ENCODE measurements at regions not wholly inside any gene's neighbourhood (a gene's known extent, or its start where the extent isn't known, plus 50 kb on each side); places are given as distances from the start of the nearest gene placed in this dataset.

DNA sequence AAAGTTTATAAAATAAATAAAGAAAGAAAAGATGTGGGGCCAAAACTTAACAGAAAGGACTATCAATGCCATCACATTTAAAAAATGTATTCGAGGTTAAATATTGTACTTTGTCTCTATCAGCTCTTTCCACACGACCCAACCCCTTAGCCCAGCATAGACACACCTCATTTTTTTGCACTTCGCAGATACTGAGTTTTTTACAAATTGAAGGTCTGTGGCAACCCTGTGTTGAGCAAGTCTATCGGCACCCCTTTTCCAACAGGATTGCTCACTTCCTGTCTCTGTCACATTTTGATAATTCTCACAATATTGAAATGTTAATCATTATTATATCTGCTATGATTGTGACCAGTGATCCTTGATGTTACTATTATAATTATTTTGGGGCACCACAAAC is 151.6 kb upstream of the TBX20 start:
- TF ChIP-seq Cebpa-rat (IDR thresholded peaks at IDR 0.05): no peak
- Histone ChIP-seq H3K27me3 (no peaks in the 10 kb centered on the region), H3K9me3 (no peaks in the 10 kb centered on the region), H3K27ac (peak overlapping the region; percentile 27; the same call in 1 of the 2 replicates), H3K9ac (no peak overlapping the region; the same call in 1 of the 2 replicates), H3K4me3 (no peak overlapping the region), H4K20me1 (no peaks in the 10 kb centered on the region), H3K36me3 (no peaks in the 10 kb centered on the region), H3K4me1 (peaks cover 27% of the 10 kb centered on the region), H3K4me2 (peak overlapping the region; percentile 70)

- peaks cover 23% of the 10 kb centered on the region for H3K4me1 ChIP-seq
- H3K9me3 ChIP-seq: no peaks in the 10 kb centered on the region
- H3K27me3 ChIP-seq: no peaks in the 10 kb centered on the region
- no peak overlapping the region for H3K4me3 ChIP-seq
- no peaks in the 10 kb centered on the region for H3K36me3 ChIP-seq
- no peak overlapping the region for H3K4me2 ChIP-seq
- H3K27ac ChIP-seq: no peak overlapping the region
- no peak for TF ChIP-seq Cebpa-rat (IDR thresholded peaks at IDR 0.05)
- no peak overlapping the region for H3K9ac ChIP-seq
- H4K20me1 ChIP-seq: no peaks in the 10 kb centered on the region
Measured at GRCh38 chr7:35401217-35401879, 147.4 kb upstream of the TBX20 start.

- Histone ChIP-seq H3K4me2 (no peak overlapping the region), H3K4me1 (peaks cover 8% of the 10 kb centered on the region), H3K9me3 (no peaks in the 10 kb centered on the region), H3K9ac (no peak overlapping the region), H3K36me3 (no peaks in the 10 kb centered on the region), H3K4me3 (no peak overlapping the region), H3K27ac (no peak overlapping the region), H4K20me1 (no peaks in the 10 kb centered on the region), H3K27me3 (no peaks in the 10 kb centered on the region)
- no peak for TF ChIP-seq Cebpa-rat (IDR thresholded peaks at IDR 0.05)
Measured at GRCh38 chr7:35399840-35400239, 145.9 kb upstream of the TBX20 start.

DNA sequence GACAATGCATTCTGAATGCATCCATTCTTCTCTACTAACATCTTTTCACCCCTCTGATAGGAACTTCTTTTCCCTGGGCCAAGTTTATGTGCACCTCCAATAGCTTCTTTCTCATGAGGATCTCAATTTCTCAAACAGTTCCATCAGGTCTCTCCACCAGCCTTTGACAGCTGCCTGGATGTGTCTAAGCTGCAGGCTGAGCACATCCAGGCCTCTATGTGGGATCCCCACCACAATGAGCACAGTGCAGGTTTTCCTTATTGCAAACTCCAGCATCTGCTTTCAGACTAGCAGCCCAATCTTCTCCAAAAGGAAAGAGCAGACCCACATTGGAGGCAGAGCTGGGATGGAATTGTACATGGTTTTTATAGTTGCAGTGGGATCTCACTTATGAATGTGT is 145.3 kb upstream of the TBX20 start:
- Histone ChIP-seq H3K27ac (no peak overlapping the region), H3K9me3 (no peaks in the 10 kb centered on the region), H3K27me3 (no peaks in the 10 kb centered on the region), H3K4me1 (peaks cover 2% of the 10 kb centered on the region), H3K9ac (no peak overlapping the region), H3K4me2 (no peak overlapping the region), H4K20me1 (no peaks in the 10 kb centered on the region), H3K36me3 (no peaks in the 10 kb centered on the region), H3K4me3 (no peak overlapping the region)
- TF ChIP-seq Cebpa-rat (IDR thresholded peaks at IDR 0.05): no peak

GRCh38 chr7:35398518-35398917 is 144.6 kb upstream of the TBX20 start:
- H3K4me1 ChIP-seq: no peaks in the 10 kb centered on the region
- no peaks in the 10 kb centered on the region for H3K27me3 ChIP-seq
- TF ChIP-seq Cebpa-rat (IDR thresholded peaks at IDR 0.05): no peak
- H3K36me3 ChIP-seq: no peaks in the 10 kb centered on the region
- H3K4me2 ChIP-seq: no peak overlapping the region
- H3K9me3 ChIP-seq: no peaks in the 10 kb centered on the region
- no peak overlapping the region for H3K4me3 ChIP-seq
- no peak overlapping the region for H3K27ac ChIP-seq
- H3K9ac ChIP-seq: no peak overlapping the region
- no peaks in the 10 kb centered on the region for H4K20me1 ChIP-seq

DNA sequence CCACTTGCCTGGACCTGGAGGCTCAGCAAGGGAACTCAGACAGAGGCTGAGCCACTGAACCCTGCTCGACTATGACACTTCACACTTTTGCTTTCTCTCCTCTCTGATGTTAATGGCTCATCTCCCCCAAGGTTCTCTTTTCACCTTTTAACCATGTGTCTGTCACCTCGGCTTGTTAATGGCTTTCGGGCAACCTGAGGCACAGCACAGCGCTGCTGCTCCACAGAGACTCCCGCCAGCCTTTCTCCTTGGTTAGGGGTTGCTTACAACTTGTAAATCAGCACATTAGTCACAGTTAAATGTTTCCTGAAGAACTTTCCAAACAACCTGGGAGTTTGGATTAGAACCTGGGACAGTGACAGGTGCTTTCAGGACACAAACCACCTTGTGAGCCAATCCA is 136.2 kb upstream of the TBX20 start:
- Histone ChIP-seq H3K4me3 (no peak overlapping the region), H3K27ac (no peak overlapping the region), H3K9me3 (no peaks in the 10 kb centered on the region), H3K9ac (no peak overlapping the region), H4K20me1 (no peaks in the 10 kb centered on the region), H3K4me2 (no peak overlapping the region), H3K36me3 (no peaks in the 10 kb centered on the region), H3K4me1 (no peaks in the 10 kb centered on the region), H3K27me3 (no peaks in the 10 kb centered on the region)
- no peak for TF ChIP-seq Cebpa-rat (IDR thresholded peaks at IDR 0.05)

GRCh38 chr7:35389636-35390035 is 135.7 kb upstream of the TBX20 start:
- Histone ChIP-seq H3K4me3 (no peak overlapping the region), H3K4me2 (no peak overlapping the region), H3K9me3 (no peaks in the 10 kb centered on the region), H3K36me3 (no peaks in the 10 kb centered on the region), H3K27me3 (no peaks in the 10 kb centered on the region), H3K9ac (no peak overlapping the region), H4K20me1 (no peaks in the 10 kb centered on the region), H3K4me1 (no peaks in the 10 kb centered on the region), H3K27ac (no peak overlapping the region)
- TF ChIP-seq Cebpa-rat (IDR thresholded peaks at IDR 0.05): no peak

DNA sequence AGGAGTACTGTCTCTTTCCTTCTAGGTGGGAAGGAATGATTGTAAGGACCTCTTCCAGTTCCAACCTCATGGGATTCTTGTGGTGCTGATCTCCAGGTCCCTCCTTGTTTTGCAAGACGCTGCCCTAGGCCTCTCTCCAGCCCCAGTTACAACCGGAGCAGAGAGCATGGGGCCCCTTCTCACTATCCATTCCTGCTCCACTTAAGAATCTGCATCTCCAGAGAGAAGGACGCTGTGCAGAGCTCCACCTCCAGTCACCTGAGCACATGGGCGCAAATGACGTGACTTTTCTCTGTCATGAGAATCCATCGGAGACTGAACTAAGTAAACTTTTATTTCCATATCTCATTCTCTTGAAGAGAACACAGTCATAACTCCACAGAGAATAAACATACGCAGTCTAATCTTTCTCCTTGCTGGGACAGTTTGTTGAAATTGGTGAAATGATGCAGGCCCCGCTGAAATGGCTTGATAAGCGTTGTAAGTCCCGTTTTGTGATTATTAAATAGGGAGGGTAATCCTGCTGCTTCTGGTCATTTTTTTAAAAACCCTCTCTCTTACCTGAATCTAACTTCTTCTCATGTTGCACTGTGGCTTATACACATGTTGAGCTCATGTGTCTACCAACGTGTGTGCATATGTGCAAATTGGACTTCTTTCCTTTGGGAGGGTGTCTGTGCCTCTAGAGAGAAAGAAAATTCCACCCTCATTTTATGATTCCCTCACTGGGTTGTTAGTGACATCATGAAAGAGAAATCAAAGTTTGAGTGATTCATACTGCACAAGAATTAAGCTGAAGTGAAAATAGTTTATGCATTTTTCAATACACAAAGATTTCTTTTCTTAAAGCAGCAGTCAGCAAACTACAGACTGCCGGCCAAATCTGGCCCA is 133.2 kb upstream of the TBX20 start:
- no peak for TF ChIP-seq Cebpa-rat (IDR thresholded peaks at IDR 0.05)
- no peak overlapping the region for H3K4me2 ChIP-seq
- H3K36me3 ChIP-seq: no peaks in the 10 kb centered on the region
- no peaks in the 10 kb centered on the region for H3K9me3 ChIP-seq
- no peak overlapping the region for H3K9ac ChIP-seq
- H3K4me1 ChIP-seq: no peaks in the 10 kb centered on the region
- H4K20me1 ChIP-seq: no peaks in the 10 kb centered on the region
- no peak overlapping the region for H3K27ac ChIP-seq
- H3K27me3 ChIP-seq: no peaks in the 10 kb centered on the region
- H3K4me3 ChIP-seq: no peak overlapping the region

DNA sequence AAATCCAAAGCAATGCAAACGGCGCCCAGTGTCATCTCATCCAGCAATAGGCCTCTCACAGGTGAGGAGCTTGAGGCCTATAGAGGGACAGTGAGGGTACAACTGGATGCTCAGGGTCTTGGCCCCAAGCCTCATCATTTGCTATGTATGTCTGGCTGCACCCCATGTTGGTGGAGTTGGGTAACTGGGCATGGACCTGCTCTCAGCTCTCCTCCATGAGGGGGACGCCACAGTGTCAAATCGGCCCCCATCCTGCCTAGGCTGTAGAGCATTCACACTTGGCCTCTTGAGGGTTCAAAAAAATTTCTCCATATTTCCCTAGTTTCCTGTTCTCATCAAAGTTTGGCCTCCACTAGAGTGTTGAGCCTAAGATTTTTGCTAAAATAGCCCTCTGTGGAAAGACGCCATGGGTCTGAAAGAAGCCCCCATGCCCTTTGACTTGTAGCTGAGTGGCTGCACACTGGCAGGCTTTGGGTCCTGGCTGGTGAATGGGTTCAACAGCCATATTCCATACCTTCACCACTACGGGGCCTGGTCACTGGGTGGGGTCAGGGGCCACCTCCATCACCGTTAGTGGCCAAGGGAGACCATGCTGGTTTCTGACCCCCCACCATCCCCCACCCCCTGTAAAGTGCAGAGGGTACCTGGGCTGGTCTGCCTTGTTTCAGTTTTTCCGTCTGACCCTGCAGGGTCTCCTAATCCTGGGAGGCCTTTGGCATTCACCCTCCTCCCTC is 132.3 kb upstream of the TBX20 start:
- Histone ChIP-seq H3K27me3 (no peaks in the 10 kb centered on the region), H3K9me3 (no peaks in the 10 kb centered on the region), H3K36me3 (no peaks in the 10 kb centered on the region), H4K20me1 (no peaks in the 10 kb centered on the region), H3K9ac (no peak overlapping the region), H3K4me1 (no peaks in the 10 kb centered on the region), H3K4me2 (no peak overlapping the region), H3K4me3 (no peak overlapping the region), H3K27ac (no peak overlapping the region)
- no peak for TF ChIP-seq Cebpa-rat (IDR thresholded peaks at IDR 0.05)

Data from BLaER1 (cell line).